ENCODE measurements at regions not wholly inside any gene's neighbourhood (a gene's known extent, or its start where the extent isn't known, plus 50 kb on each side); places are given as distances from the start of the nearest gene placed in this dataset.
"Not testable (repeated sequence)": the region's sequence is repeated elsewhere in the genome, so short reads cannot be mapped to it uniquely, and the experiment has no call there.

DNA sequence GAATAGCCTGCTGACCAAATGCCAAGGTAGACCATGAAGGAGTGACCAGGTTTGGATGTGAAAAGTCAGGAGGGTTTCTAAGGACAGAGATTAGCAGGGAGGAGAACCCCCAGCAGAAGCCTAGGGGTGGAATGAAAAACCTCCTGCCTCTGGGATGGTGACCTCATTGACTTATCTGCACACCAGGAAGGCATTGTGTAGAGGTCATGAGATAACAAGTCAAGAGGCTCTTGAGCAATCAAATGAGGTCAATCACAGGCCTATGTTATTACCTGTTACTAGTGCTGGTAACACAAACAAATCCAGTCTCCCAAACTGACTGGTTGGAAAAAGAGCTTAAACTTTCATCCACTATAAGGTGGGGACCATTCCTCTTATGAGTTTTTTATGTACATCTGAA lies 225.0 kb upstream of the CDY1 start:
- H3K27me3 ChIP-seq; H3K9me3 ChIP-seq; H3K27ac ChIP-seq; H3K4me3 ChIP-seq; H3K36me3 ChIP-seq; H3K4me1 ChIP-seq; intact Hi-C loops (cut with DNase I); DNase-seq: not testable (repeated sequence)
- peak; percentile 52 for ATAC-seq

DNA sequence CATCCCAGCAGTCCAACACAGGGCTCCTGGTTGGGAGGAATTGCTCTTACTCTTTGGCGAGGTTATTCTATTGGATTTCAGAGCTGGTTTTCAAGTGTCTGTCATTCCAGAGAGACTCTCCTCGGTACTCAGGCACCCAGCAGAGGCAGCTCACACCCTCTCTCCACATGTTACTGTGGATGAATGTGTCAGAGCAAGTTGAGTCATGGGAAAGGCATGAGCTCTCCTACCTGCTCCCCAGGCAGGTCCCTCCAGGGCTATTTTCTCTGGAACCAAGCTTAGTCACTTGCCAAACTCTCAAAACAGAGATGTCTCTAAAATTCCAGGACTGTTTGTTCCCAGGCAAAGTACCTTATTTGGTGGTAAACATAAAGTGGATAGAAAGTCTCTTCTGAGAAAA lies 222.8 kb upstream of the CDY1 start:
- H3K36me3 ChIP-seq; H3K27me3 ChIP-seq; DNase-seq; H3K9me3 ChIP-seq; H3K4me3 ChIP-seq; H3K4me1 ChIP-seq; H3K27ac ChIP-seq; intact Hi-C loops (cut with DNase I): not testable (repeated sequence)
- peak; percentile 97 for ATAC-seq

DNA sequence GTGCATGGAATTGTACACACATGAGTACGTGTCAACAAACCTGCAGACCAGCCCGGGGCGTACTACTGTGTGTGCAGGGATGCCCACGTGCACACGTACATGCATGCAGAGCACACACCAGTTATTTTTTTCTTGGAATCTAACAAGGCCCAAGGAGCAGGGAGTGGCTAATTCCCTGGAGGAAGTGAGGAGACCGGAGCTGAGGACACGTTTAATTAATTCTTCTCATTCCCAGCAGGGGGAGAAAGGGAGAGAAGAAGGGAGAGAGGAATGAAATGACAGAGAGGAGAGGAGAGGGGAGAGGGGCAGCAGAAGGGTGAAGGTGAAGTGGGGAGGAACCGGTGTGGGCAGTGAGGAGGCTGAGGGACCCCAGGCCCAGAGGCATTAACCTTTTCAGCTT lies 213.6 kb upstream of the CDY1 start:
- ATAC-seq; H3K36me3 ChIP-seq; H3K4me3 ChIP-seq; H3K27me3 ChIP-seq; H3K9me3 ChIP-seq; intact Hi-C loops (cut with DNase I); H3K4me1 ChIP-seq; H3K27ac ChIP-seq; DNase-seq: not testable (repeated sequence)

Measured in upper lobe of right lung (tissue), 1 donor.